Glomerular endothelial cell (primary cell): ENCODE measurements at regions not wholly inside any gene's neighbourhood (a gene's known extent, or its start where the extent isn't known, plus 50 kb on each side); places are given as distances from the start of the nearest gene placed in this dataset.
"Not testable (repeated sequence)": the region's sequence is repeated elsewhere in the genome, so short reads cannot be mapped to it uniquely, and the experiment has no call there.

Experiments used
- DNase-seq: peaks from one replicate; pipeline ENCODE4 v3.0.0-alpha.2; 2011; ENCODE audit warnings: low read depth, low spot score; ENCODE audit errors: extremely low read depth

DNA sequence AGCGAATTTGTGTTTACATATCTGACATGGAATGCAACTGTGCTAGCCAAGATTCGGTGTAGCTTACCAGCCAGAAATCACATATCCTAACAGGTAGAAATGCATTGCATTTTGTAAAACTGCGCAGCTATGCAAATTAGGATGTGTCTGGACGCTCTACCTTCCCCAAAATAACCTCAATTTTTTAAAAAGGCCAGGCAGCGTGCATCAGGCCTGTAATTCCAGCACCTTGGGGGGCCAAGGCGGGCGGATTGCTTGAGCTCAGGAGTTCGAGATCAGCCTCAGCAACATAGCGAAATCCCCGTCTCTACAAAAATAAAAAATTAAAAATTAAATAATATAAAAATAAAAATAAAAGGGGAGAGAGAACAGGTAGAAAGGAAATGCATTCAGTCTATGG lies 305.0 kb downstream of the TYW1 start:
- DNase-seq = no peak

- peak; percentile 98 for DNase-seq
Measured at GRCh38 chr7:67302113-67303039, 305.7 kb downstream of the TYW1 start.

GRCh38 chr7:67304846-67305245 lies 308.2 kb downstream of the TYW1 start:
- DNase-seq = not testable (repeated sequence)

GRCh38 chr7:67306331-67306730 lies 309.7 kb downstream of the TYW1 start:
- no peak for DNase-seq

GRCh38 chr7:67309764-67310549 lies 313.3 kb downstream of the TYW1 start:
- DNase-seq = no peak

- DNase-seq = no peak
Measured at GRCh38 chr7:67311901-67312300, 315.3 kb downstream of the TYW1 start.

DNA sequence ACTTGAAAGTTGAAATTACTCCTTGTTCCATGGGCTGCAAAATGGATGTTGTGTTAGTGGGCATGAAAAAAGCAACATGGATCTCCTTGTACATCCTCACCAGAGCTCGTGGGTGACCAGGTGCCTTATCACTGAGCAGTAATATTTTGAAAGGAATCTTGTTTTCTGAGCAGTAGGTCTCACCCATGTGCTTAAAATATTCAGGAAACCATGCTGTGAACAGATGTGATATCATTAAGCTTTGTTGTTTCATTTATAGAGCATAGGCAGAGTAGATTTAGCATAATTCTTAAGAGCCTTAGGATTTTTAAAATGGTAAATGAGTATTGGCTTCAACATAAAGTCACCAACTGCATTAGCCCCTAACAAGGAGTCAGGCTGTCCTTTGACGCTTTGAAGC lies 316.6 kb downstream of the TYW1 start:
- no peak for DNase-seq

DNA sequence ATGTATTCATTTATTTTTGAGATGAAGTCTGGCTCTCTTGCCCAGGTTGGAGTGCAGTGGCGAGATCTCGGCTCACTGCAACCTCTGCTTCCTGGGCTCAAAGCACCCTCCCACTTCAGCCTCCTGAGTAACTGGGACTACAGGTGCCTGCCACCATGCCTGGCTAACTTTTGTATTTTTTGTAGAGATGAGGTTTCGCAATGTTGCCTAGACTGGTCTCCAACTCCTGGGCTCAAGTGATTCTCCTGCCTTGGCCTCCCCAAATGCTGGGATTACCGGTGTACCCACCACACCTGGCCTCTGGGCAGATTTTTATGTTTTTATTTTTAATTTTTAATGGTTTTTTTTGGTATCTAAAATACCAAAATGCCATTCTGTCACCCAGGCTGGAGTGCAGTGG lies 320.3 kb downstream of the TYW1 start:
- not testable (repeated sequence) for DNase-seq

DNA sequence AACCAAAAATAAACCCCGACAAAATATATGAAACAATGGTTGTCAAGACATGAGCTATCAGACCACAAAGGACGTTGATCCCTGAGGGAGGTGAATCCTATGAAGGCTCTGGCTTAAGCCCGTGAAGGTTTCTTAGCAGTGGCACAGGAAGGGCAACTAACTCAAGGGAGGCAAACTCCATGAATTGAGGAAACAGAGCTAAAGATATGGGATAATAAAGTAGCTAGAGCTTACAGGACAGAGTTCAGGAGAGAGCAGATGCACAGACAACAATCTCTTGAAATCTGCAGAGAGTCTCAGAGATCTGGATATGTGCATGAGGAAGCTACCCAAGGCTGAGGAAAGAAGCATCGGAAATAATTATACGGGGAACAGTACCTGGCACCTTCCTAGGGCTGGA lies 331.6 kb downstream of the TYW1 start:
- DNase-seq = not testable (repeated sequence)

DNA sequence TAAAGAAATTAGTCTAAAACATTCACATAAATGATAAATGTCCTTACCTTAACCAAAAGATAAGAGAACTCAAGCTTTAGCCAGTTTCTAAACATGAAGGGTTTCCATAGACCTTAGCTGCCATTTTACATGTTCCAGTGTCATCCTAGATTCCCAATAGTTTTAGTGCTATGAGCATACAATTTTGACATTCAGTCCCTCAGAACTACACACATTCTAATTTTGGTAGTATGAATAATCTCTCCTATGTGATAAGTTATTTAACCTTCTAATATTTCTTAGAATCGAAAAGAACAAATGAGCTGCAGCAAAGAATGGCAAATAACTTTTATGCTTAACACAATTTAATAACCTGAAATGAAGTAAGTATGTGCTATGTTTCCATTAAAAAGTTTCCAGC lies 338.5 kb downstream of the TYW1 start:
- DNase-seq = not testable (repeated sequence)

GRCh38 chr7:67335663-67336062 lies 339.0 kb downstream of the TYW1 start:
- not testable (repeated sequence) for DNase-seq

DNA sequence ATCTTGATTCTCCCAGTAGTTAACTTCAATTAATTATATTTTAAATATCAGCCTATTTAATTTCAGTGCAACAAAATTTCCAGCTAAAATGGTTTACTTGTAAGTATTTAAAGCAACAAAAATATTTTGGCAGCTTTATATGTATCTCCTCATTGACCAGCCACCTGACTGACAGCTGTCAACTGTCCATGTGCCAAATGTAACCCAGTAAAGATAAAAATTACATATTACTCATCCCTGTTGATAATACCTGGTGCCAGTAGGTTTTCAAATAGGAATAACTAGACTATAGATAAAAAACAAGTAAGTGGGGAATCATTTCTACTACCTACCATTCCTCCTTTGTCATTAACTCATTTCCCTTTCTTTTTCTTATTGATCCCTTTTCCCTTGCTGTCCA lies 341.9 kb downstream of the TYW1 start:
- DNase-seq = not testable (repeated sequence)

- DNase-seq = no peak
Measured at GRCh38 chr7:67341153-67341768, 344.6 kb downstream of the TYW1 start.

DNA sequence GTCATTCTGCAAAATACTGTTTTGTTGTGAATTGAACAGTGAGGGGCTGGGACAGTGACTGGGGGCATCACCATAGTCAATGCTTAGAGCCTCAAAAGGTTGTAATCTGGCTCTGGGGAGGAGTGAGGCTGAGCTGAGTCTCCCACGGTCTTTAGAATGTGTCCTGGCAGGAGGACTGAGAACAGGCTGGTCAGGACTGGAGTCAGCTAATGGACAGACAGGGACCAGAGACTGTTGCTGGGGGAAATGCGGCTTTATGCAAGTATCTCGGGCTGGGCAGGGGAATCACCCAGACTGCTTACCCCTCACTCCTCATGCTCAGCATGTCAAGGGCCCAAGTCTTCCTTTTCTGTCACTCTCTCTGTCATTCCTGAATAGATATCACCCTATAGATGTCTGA lies 346.5 kb downstream of the TYW1 start:
- DNase-seq = no peak

- no peak for DNase-seq
Measured at GRCh38 chr7:67343572-67343971, 346.9 kb downstream of the TYW1 start.

- DNase-seq = no peak
Measured at GRCh38 chr7:67344481-67345193, 348.0 kb downstream of the TYW1 start.

- DNase-seq = no peak
Measured at GRCh38 chr7:67346126-67346525, 349.5 kb downstream of the TYW1 start.

- DNase-seq = no peak
Measured at GRCh38 chr7:67346876-67347275, 350.2 kb downstream of the TYW1 start.

DNA sequence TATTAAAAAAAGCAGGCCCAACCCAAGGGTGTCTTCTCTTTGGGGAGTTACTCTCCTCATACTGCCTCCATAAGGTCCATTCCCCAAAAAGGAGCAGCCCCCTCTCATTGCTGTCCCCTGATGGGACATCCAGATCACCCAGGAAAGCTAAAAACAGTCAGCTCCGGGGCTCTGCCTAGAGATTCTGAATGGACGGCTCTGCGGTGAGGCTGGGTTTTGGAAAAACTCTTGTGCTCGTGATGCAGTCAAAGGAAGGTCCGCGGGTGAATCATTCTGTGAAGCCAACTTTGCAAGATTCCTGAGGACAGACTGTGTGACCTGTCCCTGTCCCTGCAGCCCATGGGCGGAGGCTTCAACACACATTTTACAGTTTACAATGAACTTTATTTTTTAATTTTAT lies 351.5 kb downstream of the TYW1 start:
- no peak for DNase-seq

DNA sequence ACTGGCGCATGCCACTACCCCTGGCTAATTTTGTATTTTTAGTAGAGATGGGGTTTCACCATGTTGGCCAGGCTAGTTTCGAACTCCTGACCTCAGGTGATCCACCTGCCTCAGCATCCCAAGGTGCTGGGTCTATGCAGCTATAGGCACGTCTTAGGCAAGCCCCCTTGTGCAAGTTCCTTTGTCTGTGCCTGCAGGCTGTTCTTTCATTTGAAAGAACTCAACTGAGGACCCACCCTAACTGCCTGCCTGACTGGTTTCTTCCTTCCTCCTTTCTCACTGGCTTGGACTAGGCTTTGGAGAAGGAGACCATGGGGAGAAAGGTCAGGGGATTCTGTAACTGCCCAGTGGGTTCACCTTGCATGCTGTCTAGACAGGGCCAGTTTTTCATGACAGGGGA lies 361.0 kb downstream of the TYW1 start:
- DNase-seq = not testable (repeated sequence)

DNA sequence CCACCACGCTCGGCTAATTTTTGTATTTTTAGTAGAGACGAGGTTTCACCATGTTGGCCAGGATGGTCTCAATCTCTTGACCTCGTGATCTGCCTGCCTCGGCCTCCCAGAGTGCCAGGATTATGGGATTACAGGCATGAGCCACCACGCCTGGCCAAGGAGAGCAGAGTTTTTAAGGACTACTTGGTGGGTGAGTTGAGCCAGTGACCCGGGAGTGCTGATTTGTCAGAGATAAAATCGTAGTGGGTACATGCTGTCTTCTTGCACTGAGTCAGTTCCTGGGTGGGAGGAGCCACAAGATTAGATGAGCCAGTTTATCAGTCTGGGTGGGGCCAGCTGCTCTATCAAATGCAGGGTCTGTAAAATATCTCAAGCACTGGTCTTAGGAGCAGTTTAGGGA lies 361.7 kb downstream of the TYW1 start:
- not testable (repeated sequence) for DNase-seq
